SW480 (cell line): ENCODE measurements at regions not wholly inside any gene's neighbourhood (a gene's known extent, or its start where the extent isn't known, plus 50 kb on each side); places are given as distances from the start of the nearest gene placed in this dataset.

ENCODE experiments used
- DNase-seq: peaks from one replicate; pipeline ENCODE4 v3.0.0-alpha.2; 2016; ENCODE audit warnings: low spot score

- DNase-seq, result no peak
Observed at GRCh38 chr14:99037777-99038430, 234.1 kb downstream of the BCL11B start.

DNA sequence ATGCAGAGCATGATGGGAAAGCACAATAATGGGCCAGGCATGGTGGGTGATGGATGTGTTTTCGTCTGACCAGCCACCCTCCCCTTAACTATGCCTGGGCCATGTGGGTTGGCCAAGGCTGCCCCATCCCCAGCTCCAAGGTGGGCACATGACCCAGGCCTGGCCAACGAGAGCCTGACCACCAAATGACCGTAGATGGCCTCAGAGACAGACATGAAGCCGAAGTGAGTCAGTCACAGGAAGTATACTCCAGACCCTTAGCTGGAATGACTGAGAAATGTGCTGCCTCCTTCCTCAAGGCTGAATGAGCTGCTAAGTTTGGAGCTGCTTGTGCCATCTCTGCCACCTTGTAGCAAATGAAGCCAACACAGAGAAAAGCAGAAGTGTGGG, 233.6 kb downstream of the BCL11B start:
- no peak for DNase-seq

DNA sequence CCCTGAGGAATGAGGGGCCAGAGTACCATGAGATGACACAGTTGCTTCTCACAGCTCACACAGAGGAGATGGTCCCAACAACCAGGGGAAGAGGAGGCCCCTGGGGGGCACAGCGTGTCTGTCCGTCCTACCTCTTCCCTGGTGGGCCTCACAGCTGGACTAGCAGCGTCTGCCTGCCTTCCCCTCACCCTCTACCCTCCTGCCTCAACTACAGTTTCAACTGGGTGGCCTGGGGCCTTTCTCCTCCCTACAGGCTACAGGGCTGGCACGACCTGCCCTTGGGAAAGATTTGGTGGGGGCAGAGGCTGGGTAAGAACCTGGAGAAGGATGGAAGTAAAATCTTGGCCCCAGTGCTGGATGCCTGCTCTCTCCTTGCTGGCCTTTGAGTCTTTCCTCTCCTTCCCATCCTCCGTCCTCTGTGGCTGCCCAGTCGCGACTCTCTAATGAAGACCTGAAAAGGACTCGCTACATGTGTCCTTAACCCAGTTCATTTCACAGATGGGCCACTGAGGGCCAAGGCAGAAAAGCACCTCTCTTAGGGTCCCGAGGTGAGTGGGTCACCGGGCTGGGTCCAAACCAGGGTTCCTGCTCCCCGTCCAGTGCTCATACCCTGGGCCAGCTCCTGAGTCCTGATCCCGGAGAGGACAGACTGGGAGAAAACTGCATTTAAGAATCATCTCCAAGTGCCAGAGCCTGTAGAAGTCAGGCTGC, 232.5 kb downstream of the BCL11B start:
- DNase-seq, result no peak

GRCh38 chr14:99040052-99040451, 231.9 kb downstream of the BCL11B start:
- DNase-seq, result no peak

DNA sequence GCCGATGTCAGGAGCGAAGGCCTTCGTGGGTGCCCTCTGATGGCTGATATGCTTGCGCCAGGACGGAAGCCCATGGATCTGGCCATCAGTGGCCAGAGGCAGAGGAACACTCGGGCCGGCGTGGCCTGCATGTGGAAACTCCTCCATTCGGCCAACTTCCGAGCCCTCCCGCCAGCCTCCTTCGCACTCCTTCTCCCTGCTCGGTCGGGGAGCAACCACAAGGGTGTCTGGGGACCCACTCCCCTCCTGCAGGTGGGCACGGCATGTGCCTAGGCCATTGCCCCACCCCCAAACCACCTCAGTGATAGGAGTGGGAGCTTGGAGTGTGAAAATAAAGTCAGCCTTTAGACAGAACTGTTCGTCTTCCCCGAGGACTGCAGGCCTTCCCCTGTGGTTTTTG, 231.3 kb downstream of the BCL11B start:
- DNase-seq, result no peak

- no peak for DNase-seq
Observed at GRCh38 chr14:99041141-99041819, 230.7 kb downstream of the BCL11B start.

DNA sequence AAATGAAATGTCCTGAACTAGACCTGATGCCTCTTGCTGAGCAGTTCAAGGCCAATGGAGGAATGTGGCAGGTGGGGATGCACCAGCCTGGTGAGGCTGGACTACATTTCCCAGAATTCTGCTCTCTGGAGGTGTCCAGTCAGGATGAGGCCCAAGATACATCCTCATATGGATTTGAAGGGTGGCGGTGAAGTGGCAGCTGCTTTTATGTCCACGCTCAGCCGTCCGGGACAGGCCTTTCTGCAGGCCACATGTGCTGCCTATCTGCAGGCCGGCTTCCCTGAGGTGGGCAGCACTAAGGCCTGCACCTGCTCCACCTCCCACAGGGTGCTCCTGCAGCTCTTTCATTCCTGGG, 230.2 kb downstream of the BCL11B start:
- no peak for DNase-seq

DNA sequence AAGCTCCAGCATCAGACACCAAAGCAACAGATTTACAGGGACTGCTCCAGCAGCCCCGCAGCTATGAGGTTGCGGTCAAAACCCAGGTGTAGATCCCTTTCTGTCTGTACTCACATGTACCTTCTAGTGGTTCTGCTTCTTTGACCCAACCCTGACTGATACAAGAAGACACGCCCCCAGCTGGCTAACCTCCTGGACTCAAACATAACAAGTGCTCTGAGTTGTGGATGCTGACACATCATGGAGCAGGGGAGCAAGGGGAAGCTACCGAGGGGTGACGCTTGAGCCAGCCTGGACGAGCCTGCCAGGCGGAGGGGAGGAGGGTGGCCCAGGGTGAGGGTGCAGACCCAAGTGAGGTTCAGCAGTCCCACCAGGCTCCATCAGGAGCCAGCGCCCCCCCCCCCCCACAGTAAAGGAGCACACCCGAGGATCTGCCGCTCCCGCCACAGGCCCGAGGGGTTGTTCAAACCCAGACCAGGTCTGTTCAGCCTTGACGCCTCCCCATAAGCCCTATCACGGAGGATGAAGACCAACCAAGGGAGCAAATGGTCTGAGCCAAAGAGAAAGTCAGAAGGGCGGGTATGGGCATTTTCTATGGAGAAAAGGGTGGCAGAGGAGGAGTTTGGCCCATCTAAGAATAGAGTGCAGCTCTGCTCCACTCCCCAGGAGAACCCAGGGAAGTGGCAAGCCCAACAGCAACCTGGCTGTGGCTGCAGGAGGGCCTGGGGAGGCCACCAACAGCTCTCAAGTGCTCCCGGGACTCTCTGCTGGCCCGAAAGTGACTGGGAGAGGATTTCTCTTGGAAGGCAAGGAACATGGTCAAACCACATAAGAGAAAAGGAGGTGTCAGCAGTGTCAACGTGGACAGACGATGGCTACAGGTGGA, 229.4 kb downstream of the BCL11B start:
- no peak for DNase-seq

- DNase-seq, result no peak
Observed at GRCh38 chr14:99043267-99043615, 228.8 kb downstream of the BCL11B start.

- no peak for DNase-seq
Observed at GRCh38 chr14:99043756-99044155, 228.2 kb downstream of the BCL11B start.

DNA sequence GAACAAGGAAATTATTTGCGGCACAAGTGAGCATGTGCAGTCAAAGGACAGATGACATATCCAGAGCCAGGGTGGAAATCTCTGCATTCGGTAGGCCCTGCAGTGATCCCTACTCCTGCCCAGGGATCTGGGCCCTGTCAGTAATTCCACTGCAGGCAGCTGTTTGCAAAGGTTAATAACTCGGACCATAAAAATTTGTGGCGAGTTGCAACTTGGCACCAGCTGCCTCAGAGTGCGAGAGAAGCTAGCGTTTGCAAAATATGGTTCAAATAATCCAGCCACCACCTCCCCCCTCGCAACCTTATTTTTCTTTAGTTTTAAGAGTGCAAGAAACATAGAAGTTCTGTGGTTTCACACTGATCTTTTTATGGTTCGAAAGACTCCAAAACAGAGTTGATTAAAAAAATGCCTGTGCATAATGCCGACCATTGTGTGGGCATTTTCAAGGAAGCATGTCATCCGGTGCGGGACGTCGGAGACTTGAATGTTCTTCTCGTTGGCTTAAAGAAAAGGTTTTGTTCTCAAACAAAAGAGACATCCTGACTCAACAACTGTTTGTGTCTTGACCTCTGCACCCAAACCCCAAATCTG, 224.5 kb downstream of the BCL11B start:
- no peak for DNase-seq

- no peak for DNase-seq
Observed at GRCh38 chr14:99050309-99050708, 221.7 kb downstream of the BCL11B start.

GRCh38 chr14:99052467-99052866, 219.5 kb downstream of the BCL11B start:
- DNase-seq, result no peak

- DNase-seq, result no peak
Observed at GRCh38 chr14:99055019-99055418, 217.0 kb downstream of the BCL11B start.

DNA sequence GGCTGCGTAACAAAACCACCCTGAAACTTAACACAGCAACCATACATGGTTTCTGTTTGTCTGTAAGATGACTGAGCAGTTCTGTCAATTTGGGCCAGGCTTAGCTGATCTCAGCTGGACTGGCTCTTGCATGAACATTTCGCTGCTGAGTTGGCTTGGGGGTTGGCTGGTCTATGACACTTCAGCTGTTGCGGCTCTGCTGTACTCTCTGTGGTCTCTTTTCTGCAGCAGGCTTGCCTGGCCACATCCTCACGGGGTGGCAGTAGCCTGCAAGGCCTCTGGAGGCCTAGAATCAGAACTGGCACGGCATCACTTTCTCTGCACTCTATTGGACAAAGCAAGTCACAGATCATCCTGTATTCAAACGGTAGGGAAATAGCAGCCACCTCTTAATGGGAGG, 216.2 kb downstream of the BCL11B start:
- no peak for DNase-seq

- no peak for DNase-seq
Observed at GRCh38 chr14:99057576-99058083, 214.4 kb downstream of the BCL11B start.

DNA sequence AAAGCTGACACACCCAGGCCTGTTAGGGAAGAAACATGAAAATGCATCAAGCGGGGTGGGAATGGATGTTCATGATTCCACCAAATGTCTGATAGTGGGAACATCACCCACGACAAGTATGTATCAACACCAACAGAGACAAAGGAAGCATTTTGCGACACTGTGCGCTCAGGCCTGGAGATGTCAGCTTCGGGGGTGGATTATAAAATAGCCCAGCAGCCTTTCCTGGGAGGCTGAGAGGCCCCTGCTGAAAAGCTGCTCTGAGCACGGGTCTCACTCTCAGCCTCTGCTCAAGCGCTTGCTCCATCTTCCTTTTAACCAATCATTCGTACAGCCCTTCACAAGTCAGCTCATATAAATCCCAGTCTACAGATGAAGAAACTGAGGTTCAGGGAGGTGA, 213.5 kb downstream of the BCL11B start:
- DNase-seq, result no peak

DNA sequence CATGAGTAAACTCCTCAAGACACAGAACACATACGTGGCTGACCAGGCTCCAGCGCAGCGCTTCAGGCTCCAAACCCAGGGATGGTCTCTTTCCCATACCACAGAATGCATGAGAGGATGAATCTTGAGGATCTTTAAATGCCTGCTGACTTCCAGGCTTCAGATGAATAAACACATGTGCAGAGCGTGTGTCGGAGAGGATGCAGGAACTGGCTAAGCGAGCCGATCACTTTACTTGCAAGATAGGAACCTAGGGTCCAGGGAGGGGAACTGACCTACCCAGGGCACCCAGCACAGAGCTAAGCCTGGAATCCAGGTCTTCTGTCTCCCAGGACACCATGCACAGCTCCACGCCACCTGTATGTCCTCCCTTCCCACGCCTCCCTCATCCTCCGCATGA, 209.8 kb downstream of the BCL11B start:
- DNase-seq, result no peak

DNA sequence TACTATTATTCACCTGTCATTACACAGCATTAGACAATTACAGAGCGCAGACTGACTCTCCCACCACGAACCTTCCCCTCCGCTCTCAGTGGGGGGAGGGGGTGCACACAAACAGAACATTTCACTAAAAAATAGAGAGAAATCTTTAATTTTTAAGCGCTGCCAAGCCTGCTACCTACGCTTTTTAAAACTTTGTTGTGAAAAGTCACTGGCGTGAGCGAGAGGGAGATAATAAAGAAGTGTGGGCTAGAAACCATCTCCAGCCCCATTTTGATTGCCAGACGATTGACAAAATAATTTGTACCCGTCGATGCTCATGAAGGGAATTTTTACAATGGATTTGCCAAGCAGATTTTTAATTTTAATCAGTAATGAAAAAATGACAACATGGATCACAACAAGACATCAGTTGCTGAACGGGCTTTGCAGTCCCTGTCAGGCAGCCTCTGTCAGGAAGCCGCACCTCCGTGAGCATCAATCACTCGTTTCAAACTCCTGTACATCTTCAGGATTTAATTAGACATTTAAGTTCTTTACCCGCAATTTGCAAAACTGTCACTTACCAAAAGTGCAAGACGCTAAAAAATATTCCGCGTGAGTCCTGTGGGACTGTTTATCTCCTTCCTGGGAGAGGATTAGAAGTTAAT, 209.1 kb downstream of the BCL11B start:
- no peak for DNase-seq

GRCh38 chr14:99063620-99064225, 208.3 kb downstream of the BCL11B start:
- DNase-seq, result no peak
